CD4-positive, alpha-beta T cell treated with Interleukin-4 for 4 hours (primary cell): ENCODE measurements at regions not wholly inside any gene's neighbourhood (a gene's known extent, or its start where the extent isn't known, plus 50 kb on each side); places are given as distances from the start of the nearest gene placed in this dataset.

Experiments
- DNase-seq: peaks from one replicate; pipeline ENCODE4 v3.0.0-alpha.2; 2020

- no peak for DNase-seq
Measured at GRCh38 chr16:16798504-16798903, 419.6 kb downstream of the NPIPA7 start.

GRCh38 chr16:16805809-16806208 is 426.9 kb downstream of the NPIPA7 start:
- DNase-seq = no peak

GRCh38 chr16:16815641-16816040 is 436.7 kb downstream of the NPIPA7 start:
- DNase-seq = no peak

- DNase-seq = no peak
Measured at GRCh38 chr16:16817196-16817595, 438.3 kb downstream of the NPIPA7 start.

GRCh38 chr16:16821261-16821660 is 442.3 kb downstream of the NPIPA7 start:
- no peak for DNase-seq

- DNase-seq = no peak
Measured at GRCh38 chr16:16828913-16829398, 450.0 kb downstream of the NPIPA7 start.

GRCh38 chr16:16830401-16830800 is 451.5 kb downstream of the NPIPA7 start:
- DNase-seq = no peak

- DNase-seq = no peak
Measured at GRCh38 chr16:16830973-16831372, 452.0 kb downstream of the NPIPA7 start.

GRCh38 chr16:16833165-16833564 is 454.2 kb downstream of the NPIPA7 start:
- DNase-seq = no peak

GRCh38 chr16:16850274-16850673 is 471.3 kb downstream of the NPIPA7 start:
- no peak for DNase-seq

GRCh38 chr16:16857012-16857411 is 478.1 kb downstream of the NPIPA7 start:
- DNase-seq = no peak

GRCh38 chr16:16857603-16858283 is 478.8 kb downstream of the NPIPA7 start:
- DNase-seq = no peak

- peak; percentile 28 for DNase-seq
Measured at GRCh38 chr16:16861546-16861945, 482.6 kb downstream of the NPIPA7 start.

- no peak for DNase-seq
Measured at GRCh38 chr16:16863672-16864071, 484.7 kb downstream of the NPIPA7 start.

GRCh38 chr16:16864536-16864935 is 485.6 kb downstream of the NPIPA7 start:
- DNase-seq = no peak

GRCh38 chr16:16865374-16865773 is 486.4 kb downstream of the NPIPA7 start:
- no peak for DNase-seq

GRCh38 chr16:16867973-16868372 is 489.0 kb downstream of the NPIPA7 start:
- DNase-seq = no peak

- DNase-seq = no peak
Measured at GRCh38 chr16:16868727-16869126, 489.8 kb downstream of the NPIPA7 start.

- no peak for DNase-seq
Measured at GRCh38 chr16:16869746-16870145, 490.8 kb downstream of the NPIPA7 start.

GRCh38 chr16:16871196-16871595 is 492.3 kb downstream of the NPIPA7 start:
- no peak for DNase-seq

- no peak for DNase-seq
Measured at GRCh38 chr16:16877061-16877460, 498.1 kb downstream of the NPIPA7 start.

- DNase-seq = no peak
Measured at GRCh38 chr16:16879567-16880251, 500.8 kb downstream of the NPIPA7 start.

GRCh38 chr16:16881814-16882213 is 502.9 kb downstream of the NPIPA7 start:
- no peak for DNase-seq

GRCh38 chr16:16882766-16883165 is 503.8 kb downstream of the NPIPA7 start:
- no peak for DNase-seq

GRCh38 chr16:16884451-16884850 is 505.5 kb downstream of the NPIPA7 start:
- DNase-seq = no peak
